OCI-LY1 (cell line): ENCODE measurements at regions not wholly inside any gene's neighbourhood (a gene's known extent, or its start where the extent isn't known, plus 50 kb on each side); places are given as distances from the start of the nearest gene placed in this dataset.

ENCODE experiments used
- H2AFZ ChIP-seq: fragments of 200-600 bp; sonication (generic), shearing (Covaris generic); 2 replicates; pipeline ENCODE4 v1.6.0; 2014; ENCODE audit warnings: antibody characterized with exemption, mild to moderate bottlenecking, low read length
- H3F3A ChIP-seq: fragments of 200-600 bp; sonication (generic), shearing (Covaris generic); 2 replicates; pipeline ENCODE4 v1.6.0; 2014; ENCODE audit warnings: mild to moderate bottlenecking, antibody characterized with exemption, low read length, moderate library complexity; ENCODE audit not compliant: insufficient read depth
- H3K27ac ChIP-seq: fragments of 200-600 bp; sonication (generic); 2 replicates; pipeline ENCODE4 v1.5.1; 2014; ENCODE audit warnings: low read length, mixed run types, mild to moderate bottlenecking, low read depth; ENCODE audit not compliant: poor library complexity, severe bottlenecking
- H3K27me3 ChIP-seq: fragments of 200-600 bp; sonication (generic); 2 replicates; pipeline ENCODE4 v1.6.0; 2014; ENCODE audit warnings: antibody characterized with exemption, mild to moderate bottlenecking, low read length, moderate library complexity; ENCODE audit not compliant: insufficient read depth
- H3K36me3 ChIP-seq: fragments of 200-600 bp; sonication (generic); 2 replicates; pipeline ENCODE4 v1.6.1; 2014; ENCODE audit warnings: mild to moderate bottlenecking, antibody characterized with exemption, low read length, moderate library complexity, mixed read lengths; ENCODE audit not compliant: insufficient read depth
- H3K4me1 ChIP-seq: fragments of 200-600 bp; sonication (generic); 2 replicates; pipeline ENCODE4 v1.5.1; 2014; ENCODE audit warnings: mild to moderate bottlenecking, low read length, moderate library complexity; ENCODE audit not compliant: insufficient read depth, severe bottlenecking
- H3K4me2 ChIP-seq: fragments of 200-600 bp; sonication (generic), shearing (Covaris generic); 2 replicates; pipeline ENCODE4 v1.6.1; 2014; ENCODE audit warnings: low read length
- H3K4me3 ChIP-seq: fragments of 200-600 bp; sonication (generic); 2 replicates; pipeline ENCODE4 v1.5.1; 2014; ENCODE audit warnings: low read length, low read depth, mild to moderate bottlenecking, mixed read lengths; ENCODE audit not compliant: poor library complexity, severe bottlenecking
- H3K79me2 ChIP-seq: fragments of 200-600 bp; shearing (Covaris generic); 2 replicates; pipeline ENCODE4 v1.6.1; 2016; ENCODE audit warnings: mixed run types, low read length, mixed read lengths; ENCODE audit not compliant: insufficient read depth
- H3K9ac ChIP-seq: fragments of 200-600 bp; sonication (generic), shearing (Covaris generic); 2 replicates; pipeline ENCODE4 v1.6.1; 2014; ENCODE audit warnings: mild to moderate bottlenecking, low read length, mixed read lengths
- H3K9me2 ChIP-seq: fragments of 200-600 bp; sonication (generic), shearing (Covaris generic); 2 replicates; pipeline ENCODE4 v1.6.1; 2014; ENCODE audit warnings: low read depth, mild to moderate bottlenecking, low read length, mixed read lengths
- H3K9me3 ChIP-seq: fragments of 200-600 bp; shearing (Covaris generic); 2 replicates; pipeline ENCODE4 v1.6.1; 2014; ENCODE audit warnings: low read length, mixed read lengths
- H4K20me1 ChIP-seq: fragments of 200-600 bp; sonication (generic), shearing (Covaris generic); 2 replicates; pipeline ENCODE4 v1.6.0; 2016; ENCODE audit warnings: mild to moderate bottlenecking, low read length; ENCODE audit not compliant: insufficient read depth
- EZH2 ChIP-seq: fragments of 200-600 bp; sonication (generic), shearing (Covaris generic); IDR thresholded peaks from 2 replicates; pipeline ENCODE4 v1.8.0; 2017; ENCODE audit warnings: borderline replicate concordance, mixed run types, mild to moderate bottlenecking, antibody characterized with exemption, low read length, moderate library complexity, mixed read lengths
- TF ChIP-seq, protein P1 (sequence below): fragments of 200-600 bp; sonication (generic), shearing (Covaris generic); IDR thresholded peaks from 2 replicates; pipeline ENCODE4 v1.5.1; 2017; ENCODE audit warnings: mild to moderate bottlenecking, antibody characterized with exemption, low read length, moderate library complexity, mixed read lengths

GRCh38 chr7:94303695-94304094, 91.0 kb upstream of the COL1A2 start:
- Histone ChIP-seq H3K9ac (no peak overlapping the region), H3K4me2 (no peak overlapping the region)

DNA sequence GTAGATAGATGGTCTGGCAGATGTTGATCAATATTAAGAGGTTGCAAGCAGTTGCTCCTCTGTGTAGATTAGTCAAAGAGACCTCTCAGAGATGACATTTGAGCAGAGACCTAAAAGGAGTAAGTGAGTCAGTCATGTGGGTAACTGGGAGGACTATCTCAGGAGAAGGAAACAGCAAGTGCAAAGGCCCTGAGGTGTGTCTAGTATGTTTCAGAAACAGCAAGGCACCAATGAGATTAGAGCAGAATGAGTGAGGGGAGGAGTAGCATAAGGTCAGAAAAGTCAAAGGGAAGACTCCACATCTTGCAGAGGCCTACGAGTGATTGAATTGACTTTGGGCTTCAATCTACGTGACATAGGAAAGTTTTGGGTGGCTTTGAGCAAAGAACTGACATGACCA, 89.8 kb upstream of the COL1A2 start:
- H3K4me1 ChIP-seq: no peaks in the 10 kb centered on the region
- no peak overlapping the region for H3K9ac ChIP-seq
- H3K36me3 ChIP-seq: no peaks in the 10 kb centered on the region
- no peaks in the 10 kb centered on the region for H3K79me2 ChIP-seq
- 0 out of 2 replicates have a peak, but pooled peaks cover 4% of the 10 kb centered on the region for H3K27me3 ChIP-seq
- H3K9me2 ChIP-seq: no peaks in the 10 kb centered on the region
- H3K4me2 ChIP-seq: no peak overlapping the region
- no peaks in the 10 kb centered on the region for H3F3A ChIP-seq
- no peaks in the 10 kb centered on the region for H4K20me1 ChIP-seq
- no peak overlapping the region for H3K27ac ChIP-seq
- no peak overlapping the region for H3K4me3 ChIP-seq
- no peak overlapping the region for H2AFZ ChIP-seq
- no peak for TF ChIP-seq EZH2
- TF ChIP-seq, protein P1, sequence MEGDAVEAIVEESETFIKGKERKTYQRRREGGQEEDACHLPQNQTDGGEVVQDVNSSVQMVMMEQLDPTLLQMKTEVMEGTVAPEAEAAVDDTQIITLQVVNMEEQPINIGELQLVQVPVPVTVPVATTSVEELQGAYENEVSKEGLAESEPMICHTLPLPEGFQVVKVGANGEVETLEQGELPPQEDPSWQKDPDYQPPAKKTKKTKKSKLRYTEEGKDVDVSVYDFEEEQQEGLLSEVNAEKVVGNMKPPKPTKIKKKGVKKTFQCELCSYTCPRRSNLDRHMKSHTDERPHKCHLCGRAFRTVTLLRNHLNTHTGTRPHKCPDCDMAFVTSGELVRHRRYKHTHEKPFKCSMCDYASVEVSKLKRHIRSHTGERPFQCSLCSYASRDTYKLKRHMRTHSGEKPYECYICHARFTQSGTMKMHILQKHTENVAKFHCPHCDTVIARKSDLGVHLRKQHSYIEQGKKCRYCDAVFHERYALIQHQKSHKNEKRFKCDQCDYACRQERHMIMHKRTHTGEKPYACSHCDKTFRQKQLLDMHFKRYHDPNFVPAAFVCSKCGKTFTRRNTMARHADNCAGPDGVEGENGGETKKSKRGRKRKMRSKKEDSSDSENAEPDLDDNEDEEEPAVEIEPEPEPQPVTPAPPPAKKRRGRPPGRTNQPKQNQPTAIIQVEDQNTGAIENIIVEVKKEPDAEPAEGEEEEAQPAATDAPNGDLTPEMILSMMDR: no peak
- no peaks in the 10 kb centered on the region for H3K9me3 ChIP-seq

More at GRCh38 chr7:94303695-94304094, 91.0 kb upstream of the COL1A2 start:
- no peak overlapping the region for H3K4me3 ChIP-seq
- no peaks in the 10 kb centered on the region for H3K4me1 ChIP-seq
- H2AFZ ChIP-seq: no peak overlapping the region
- no peak for TF ChIP-seq EZH2
- TF ChIP-seq, protein P1: no peak
- no peaks in the 10 kb centered on the region for H3F3A ChIP-seq
- H3K27ac ChIP-seq: no peak overlapping the region
- H3K9me2 ChIP-seq: no peaks in the 10 kb centered on the region
- H3K79me2 ChIP-seq: no peaks in the 10 kb centered on the region
- 0 out of 2 replicates have a peak, but pooled peaks cover 4% of the 10 kb centered on the region for H3K27me3 ChIP-seq
- no peaks in the 10 kb centered on the region for H3K36me3 ChIP-seq
- no peaks in the 10 kb centered on the region for H4K20me1 ChIP-seq
- H3K9me3 ChIP-seq: no peaks in the 10 kb centered on the region

DNA sequence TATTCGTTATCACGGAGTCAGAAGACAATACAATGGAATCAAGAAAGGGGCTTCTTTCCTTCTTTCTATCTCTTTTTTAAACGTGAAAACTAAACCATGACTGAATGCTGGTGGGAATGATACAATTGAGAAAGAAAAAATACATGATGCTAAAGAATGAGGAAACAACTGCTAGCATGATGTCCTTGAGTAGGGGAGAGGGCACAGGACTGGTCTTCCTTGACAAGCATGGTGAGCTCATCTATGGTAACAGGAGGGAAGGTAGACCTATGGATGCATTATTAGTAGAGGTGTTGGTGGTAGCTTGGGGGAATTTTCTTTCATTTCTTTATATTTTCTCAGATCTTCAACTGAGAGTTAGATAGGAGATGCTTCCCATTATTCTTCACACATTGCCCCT, 88.9 kb upstream of the COL1A2 start:
- no peak overlapping the region for H3K27ac ChIP-seq

More for the DNA sequence above, 88.9 kb upstream of the COL1A2 start:
- Histone ChIP-seq H3K79me2 (no peaks in the 10 kb centered on the region), H3K4me3 (no peak overlapping the region), H3K4me2 (no peak overlapping the region), H4K20me1 (no peaks in the 10 kb centered on the region), H2AFZ (no peak overlapping the region), H3K9me3 (no peaks in the 10 kb centered on the region), H3K9me2 (no peaks in the 10 kb centered on the region), H3K9ac (no peak overlapping the region), H3K4me1 (no peaks in the 10 kb centered on the region), H3F3A (no peaks in the 10 kb centered on the region), H3K27me3 (0 out of 2 replicates have a peak, but pooled peaks cover 4% of the 10 kb centered on the region), H3K36me3 (no peaks in the 10 kb centered on the region)
- TF ChIP-seq, protein P1: no peak
- no peak for TF ChIP-seq EZH2
